Lower leg skin (tissue), 4 donors: ENCODE measurements at regions not wholly inside any gene's neighbourhood (a gene's known extent, or its start where the extent isn't known, plus 50 kb on each side); places are given as distances from the start of the nearest gene placed in this dataset.

Experiments
- DNase-seq, 2 donors: peaks; one replicate each; pipeline ENCODE4 v3.0.0-alpha.2; 2019; ENCODE audit warnings: low spot score in 2 of 2
- H3K4me3 ChIP-seq: fragments of 200-600 bp; sonication (generic); 2 replicates; pipeline ENCODE4 v1.5.1; 2017; ENCODE audit warnings: mild to moderate bottlenecking, low read depth; ENCODE audit not compliant: poor library complexity, severe bottlenecking
- POLR2A ChIP-seq, 2 donors: fragments of 450-650 bp; IDR thresholded peaks; one replicate each; pipeline ENCODE4 v1.6.1; 2016 to 2017; ENCODE audit warnings: antibody characterized with exemption in 2 of 2, mild to moderate bottlenecking in 1 of 2, moderate library complexity in 1 of 2
- WGBS, 2 donors: methylation state at CpG; one replicate each; pipeline ENCODE4 v1.1.5; 2018; 5-methylcytosine and 5-hydroxymethylcytosine counted together
- intact Hi-C: fragments of 100-400 bp; cut with DNase I; formaldehyde crosslinking; loops from one replicate; pipeline ENCODE4 v1.15.0; 2023; ENCODE audit warnings: low total_unique reads
- TF ChIP-seq, protein P1 (sequence below), 3 donors: fragments of 450-650 bp; IDR thresholded peaks; one replicate each; pipeline ENCODE4 v1.5.1; 2016; ENCODE audit warnings: antibody characterized with exemption in 3 of 3, mild to moderate bottlenecking in 3 of 3, moderate library complexity in 2 of 3

DNA sequence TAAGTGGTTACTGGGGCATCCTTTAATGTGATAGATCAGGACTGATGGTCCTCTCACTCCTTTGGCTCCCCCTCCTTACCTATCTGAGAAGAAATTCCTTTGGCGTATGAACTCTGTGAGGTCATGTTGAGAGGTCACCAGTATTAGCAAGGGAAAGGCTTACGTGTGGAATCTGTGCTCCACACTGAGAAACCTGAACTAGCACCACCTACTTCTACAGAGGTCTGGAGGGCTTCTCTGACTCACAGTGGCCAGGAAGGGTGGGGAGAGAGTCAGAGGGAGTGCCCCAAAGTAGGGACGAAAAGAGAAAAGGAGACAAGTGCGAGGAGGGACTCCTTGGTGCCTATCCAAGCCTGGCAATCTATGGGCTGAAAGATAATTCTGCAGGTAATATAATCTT, 348.6 kb downstream of the TNS1 start:
- WGBS, 2 donors = 82 to 84% methylated on average over 4 of the region's 4 CpGs
- intact Hi-C loops = loop anchor here (5.0 kb wide), 1 partner anchor 58 kb away; no protein-coding TSS in a partner anchor
- TF ChIP-seq POLR2A (IDR thresholded peaks at IDR 0.05) = no peak
- TF ChIP-seq, protein P1, sequence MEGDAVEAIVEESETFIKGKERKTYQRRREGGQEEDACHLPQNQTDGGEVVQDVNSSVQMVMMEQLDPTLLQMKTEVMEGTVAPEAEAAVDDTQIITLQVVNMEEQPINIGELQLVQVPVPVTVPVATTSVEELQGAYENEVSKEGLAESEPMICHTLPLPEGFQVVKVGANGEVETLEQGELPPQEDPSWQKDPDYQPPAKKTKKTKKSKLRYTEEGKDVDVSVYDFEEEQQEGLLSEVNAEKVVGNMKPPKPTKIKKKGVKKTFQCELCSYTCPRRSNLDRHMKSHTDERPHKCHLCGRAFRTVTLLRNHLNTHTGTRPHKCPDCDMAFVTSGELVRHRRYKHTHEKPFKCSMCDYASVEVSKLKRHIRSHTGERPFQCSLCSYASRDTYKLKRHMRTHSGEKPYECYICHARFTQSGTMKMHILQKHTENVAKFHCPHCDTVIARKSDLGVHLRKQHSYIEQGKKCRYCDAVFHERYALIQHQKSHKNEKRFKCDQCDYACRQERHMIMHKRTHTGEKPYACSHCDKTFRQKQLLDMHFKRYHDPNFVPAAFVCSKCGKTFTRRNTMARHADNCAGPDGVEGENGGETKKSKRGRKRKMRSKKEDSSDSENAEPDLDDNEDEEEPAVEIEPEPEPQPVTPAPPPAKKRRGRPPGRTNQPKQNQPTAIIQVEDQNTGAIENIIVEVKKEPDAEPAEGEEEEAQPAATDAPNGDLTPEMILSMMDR (IDR thresholded peaks at IDR 0.05) = no peak
- H3K4me3 ChIP-seq = no peak overlapping the region
- no peak for DNase-seq

DNA sequence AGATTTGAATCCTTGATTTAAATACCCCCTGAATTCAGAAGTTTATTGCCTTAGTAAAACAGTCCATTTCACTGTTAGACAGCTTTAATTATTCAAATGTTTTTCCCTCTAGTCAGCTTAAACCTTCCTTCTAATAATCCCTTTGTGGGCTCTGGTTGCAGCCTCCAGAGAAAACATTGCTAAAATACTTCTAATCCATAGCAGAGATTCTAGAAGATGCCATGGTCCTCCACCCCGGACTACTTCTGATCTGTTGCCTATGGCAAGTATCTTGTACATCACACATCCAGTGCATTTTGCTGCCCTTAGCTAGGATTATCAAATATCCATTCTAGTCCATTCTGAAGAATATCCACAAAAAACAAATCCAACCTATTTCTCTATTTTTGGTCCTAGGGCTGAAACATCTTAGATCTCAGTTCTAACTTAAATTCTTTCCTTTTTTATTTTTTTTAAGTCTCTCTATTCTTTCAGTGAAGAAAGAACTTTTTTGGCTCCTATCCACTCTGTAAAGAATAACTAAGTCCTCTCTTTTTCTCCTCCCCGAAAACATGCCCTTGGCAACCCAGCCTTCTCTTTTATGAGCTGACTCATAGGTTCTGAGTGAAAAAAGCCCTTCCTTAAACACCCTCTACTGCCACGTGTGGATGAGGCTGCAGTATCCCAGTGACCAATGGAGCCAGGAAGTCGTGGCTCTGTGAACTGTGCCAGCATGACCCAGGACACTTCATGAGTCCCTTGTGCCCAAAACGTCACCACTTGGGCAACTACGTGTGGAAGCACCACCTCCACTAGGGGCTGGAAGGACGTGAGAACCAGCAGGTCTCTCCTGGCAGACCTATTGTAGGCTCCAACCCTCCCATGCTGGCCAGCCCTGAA, 349.8 kb downstream of the TNS1 start:
- no peak overlapping the region for H3K4me3 ChIP-seq
- 2 to 3% methylated on average over 7 of the region's 7 CpGs for WGBS, 2 donors
- intact Hi-C loops = loop anchor here (5.0 kb wide), 1 partner anchor 59 kb away; no protein-coding TSS in a partner anchor
- DNase-seq = peak; percentile 77 to 91
- TF ChIP-seq POLR2A (IDR thresholded peaks at IDR 0.05) = no peak
- TF ChIP-seq, protein P1 (IDR thresholded peaks at IDR 0.05) = no peak

DNA sequence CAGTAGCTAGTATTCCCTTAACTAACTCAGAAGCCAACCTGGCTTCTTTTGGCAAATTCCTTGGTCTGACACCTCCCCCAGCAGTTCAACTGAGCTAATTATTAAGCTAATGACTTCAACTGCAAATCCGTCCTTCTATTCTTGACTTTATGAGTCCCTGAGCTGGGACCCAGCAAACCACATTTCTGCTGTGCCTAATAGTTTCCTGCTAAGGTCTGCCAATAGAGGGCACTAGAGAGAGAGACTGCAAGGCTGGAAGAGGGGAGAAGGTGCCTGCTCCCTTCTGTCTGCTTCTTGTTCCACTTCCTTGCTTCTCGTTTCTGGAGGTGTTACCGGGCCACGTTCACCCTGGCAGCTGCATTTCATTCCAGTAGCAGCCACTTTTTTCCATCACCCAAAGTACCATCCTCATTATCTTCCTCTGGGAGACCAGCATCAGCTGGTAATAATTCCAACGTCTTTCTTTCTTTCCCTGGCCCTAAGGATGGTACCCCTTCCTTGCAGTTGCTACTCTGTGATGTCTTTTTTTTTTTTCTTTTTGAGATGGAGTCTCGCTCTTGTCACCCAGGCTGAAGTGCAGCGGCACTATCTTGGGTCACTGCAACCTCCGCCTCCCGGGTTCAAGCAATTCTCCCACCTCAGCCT, 352.0 kb downstream of the TNS1 start:
- H3K4me3 ChIP-seq = no peak overlapping the region
- DNase-seq = peak in 1 of 2 donors; percentile 32
- intact Hi-C loops = loop anchor here (5.0 kb wide), 1 partner anchor 61 kb away; no protein-coding TSS in a partner anchor
- 52 to 61% methylated on average over 9 of the region's 9 CpGs for WGBS, 2 donors
- no peak for TF ChIP-seq POLR2A (IDR thresholded peaks at IDR 0.05)
- TF ChIP-seq, protein P1 (IDR thresholded peaks at IDR 0.05) = no peak

DNA sequence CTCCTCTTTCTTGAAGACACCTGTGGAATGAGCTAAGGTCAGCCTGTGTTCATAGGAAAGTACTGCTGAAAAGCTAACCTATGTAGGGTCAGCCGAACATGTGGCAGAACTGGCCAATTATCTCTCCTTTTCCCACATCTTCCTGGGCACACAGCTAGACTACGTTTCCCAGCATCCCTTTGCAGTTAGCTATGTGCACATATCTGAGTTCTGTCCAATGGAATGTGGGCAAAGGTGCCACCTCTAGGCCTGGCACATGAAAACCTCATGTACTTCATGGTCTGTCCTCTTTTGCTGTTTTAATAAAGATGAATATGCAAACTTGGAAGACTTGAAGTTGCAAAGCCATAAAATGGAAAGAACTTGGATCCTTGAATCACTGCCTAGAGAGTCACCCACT, 352.6 kb downstream of the TNS1 start:
- intact Hi-C loops = loop anchor here (5.0 kb wide), 1 partner anchor 62 kb away; no protein-coding TSS in a partner anchor
- 91 to 94% methylated on average over 2 of the region's 2 CpGs for WGBS, 2 donors
- TF ChIP-seq POLR2A (IDR thresholded peaks at IDR 0.05) = no peak
- TF ChIP-seq, protein P1 (IDR thresholded peaks at IDR 0.05) = no peak
- no peak overlapping the region for H3K4me3 ChIP-seq
- DNase-seq = no peak

DNA sequence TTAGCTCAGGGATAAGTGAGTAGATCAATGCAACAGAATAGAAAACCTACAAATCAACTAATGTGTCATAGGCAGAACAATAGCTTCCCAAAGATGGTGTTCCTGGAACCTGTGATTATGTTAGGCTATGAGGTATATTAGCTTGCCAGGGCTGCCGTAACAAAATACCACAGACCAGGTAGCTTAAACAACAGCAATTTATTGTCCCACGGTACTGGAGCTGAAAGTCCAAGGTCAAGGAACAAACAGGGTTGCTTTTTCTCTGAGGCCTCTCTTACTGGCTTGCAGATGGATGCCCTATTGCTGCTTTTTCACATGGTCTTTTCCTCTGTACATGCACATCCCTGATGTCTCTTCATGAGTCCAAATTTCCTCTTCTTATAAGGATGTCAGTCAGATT, 354.9 kb downstream of the TNS1 start:
- TF ChIP-seq, protein P1 (IDR thresholded peaks at IDR 0.05) = no peak
- no peak for TF ChIP-seq POLR2A (IDR thresholded peaks at IDR 0.05)
- DNase-seq = no peak
- WGBS, 2 donors = 81 to 90% methylated on average over 2 of the region's 2 CpGs
- no peak overlapping the region for H3K4me3 ChIP-seq
- intact Hi-C loops = no loop called here
